ENCODE measurements at regions not wholly inside any gene's neighbourhood (a gene's known extent, or its start where the extent isn't known, plus 50 kb on each side); places are given as distances from the start of the nearest gene placed in this dataset.

DNA sequence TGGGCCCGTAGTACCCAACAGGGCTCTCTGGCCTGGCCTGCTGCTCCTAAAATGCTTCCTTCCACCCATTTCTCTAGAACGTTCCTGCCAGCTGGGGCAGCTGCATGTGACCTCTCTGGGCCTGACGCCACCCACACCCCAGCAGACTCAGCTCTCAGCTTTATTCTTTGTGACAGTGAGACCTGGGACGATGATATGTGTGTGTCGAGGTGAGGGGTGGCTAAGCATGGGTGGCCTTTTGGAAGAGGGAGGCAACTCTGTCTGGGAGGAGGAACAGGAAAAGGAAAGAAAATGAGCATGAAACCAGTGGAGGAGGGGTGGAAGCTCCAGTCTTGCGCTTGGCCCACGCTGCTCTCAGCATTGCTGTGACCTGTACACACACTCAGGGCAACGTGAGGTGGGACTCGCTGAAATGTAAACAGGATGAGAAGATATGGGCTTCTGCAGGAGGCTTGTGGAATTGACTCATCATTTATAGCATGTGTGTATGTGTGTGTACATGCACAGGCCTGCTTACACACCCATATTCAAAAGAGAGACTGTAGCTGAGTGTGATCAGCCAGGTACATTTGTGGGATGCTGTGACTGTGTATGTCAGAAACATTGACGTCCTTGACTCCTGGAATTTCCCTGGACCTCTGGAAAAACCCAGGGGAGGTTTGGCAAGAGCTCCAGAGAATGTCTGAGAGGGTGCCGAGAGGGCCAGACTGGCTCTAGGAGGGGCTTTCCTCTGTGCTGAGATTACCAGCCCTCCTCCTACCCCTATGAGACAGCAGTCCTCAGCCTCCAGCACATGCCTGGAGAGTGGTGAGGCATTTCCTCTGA lies 137.9 kb downstream of the PJA1 start:
- peak; percentile 78 for DNase-seq (ENCODE audit: low read depth)

DNA sequence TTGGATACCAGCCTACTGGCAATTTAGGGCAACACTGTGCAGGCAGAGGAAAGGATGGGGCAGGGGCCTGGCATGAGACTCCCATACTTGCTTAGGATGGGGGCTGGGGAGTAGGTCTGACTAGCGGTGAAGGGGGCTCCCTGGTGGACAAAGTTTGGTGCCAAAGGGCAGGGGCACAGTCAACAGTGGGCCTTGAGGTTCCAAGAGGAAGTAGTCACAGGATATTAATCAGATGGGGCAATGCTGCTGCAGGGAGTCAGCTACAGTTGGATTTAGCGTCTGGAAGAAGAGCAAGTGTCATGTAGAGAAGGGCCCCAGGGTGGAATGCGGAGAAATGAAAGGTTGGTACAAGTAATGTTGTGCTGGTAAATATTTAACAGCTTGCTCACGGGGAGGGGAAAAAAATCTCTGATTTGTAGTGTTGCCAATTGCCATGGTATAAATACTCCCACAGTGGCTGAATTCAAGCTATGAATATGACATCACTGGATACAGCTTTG lies 139.4 kb downstream of the PJA1 start:
- peak; percentile 81 for DNase-seq (ENCODE audit: low read depth)

DNA sequence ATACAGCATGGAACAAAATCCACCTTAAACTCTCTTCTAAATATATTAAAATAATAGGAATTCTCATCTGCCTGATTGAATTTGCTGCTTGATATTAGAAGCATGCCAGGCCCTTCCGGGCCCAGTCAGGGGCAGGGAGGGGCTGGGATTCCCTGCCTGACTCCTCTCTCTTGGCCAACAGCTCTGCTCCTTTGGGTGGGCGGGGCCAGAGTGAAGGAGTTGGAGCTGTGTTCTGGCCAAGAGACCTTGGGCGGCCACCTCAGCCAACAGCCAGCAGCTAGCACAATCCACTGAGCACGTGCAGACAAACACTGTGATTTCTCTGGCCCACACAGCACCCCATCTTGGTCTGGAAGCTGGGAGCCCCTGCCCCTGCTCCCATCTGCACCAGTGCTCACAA lies 140.3 kb downstream of the PJA1 start:
- DNase-seq (ENCODE audit: low read depth), result peak; percentile 35

DNA sequence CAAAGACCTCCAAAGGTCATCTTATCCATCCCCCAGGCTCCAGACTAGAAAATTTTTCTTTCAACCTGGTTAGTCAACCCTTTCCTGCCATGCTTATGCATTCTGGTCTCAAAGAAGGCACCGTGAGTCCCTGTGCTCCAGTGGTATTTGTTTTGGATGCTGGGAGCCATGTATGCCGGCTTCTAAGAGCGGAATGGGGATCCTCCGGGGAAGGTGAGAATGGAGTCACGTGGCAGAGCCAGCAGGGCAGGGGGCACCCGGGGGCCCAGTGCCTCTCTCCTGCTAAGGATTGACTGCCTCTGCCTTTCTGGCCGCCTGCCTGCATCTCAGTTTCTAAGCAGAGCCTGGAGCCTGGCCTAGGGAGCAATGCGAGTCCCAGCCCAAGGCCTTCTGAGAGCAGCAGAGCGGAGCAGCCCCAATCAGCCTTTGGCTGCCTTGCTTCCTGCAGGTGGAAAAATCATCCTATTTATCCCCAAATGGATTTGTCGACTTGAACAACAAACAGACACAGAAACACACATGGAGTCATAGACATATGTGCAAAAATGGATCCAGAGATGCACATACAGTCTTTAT lies 141.0 kb downstream of the PJA1 start:
- no peak for DNase-seq (ENCODE audit: low read depth)

DNA sequence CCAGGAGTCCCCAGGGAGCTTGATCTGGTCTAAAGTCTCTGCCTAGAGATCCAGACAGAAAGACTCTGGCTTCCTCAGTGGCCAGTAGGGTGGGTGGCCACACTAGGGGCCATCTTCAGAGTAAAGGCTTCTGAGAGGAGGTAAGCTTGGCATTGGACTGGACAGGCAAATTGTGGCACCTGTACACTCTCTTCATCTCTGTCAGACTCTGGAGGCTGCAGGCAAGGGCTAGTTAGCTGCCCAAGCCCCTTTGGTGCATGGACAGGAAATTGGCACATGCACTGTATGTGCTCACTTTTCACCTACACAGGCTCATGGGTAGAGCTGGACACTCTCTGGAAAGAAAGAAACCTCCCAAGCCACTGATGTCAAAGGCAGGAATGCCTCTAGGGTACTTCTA lies 142.8 kb downstream of the PJA1 start:
- no peak for DNase-seq (ENCODE audit: low read depth)

DNA sequence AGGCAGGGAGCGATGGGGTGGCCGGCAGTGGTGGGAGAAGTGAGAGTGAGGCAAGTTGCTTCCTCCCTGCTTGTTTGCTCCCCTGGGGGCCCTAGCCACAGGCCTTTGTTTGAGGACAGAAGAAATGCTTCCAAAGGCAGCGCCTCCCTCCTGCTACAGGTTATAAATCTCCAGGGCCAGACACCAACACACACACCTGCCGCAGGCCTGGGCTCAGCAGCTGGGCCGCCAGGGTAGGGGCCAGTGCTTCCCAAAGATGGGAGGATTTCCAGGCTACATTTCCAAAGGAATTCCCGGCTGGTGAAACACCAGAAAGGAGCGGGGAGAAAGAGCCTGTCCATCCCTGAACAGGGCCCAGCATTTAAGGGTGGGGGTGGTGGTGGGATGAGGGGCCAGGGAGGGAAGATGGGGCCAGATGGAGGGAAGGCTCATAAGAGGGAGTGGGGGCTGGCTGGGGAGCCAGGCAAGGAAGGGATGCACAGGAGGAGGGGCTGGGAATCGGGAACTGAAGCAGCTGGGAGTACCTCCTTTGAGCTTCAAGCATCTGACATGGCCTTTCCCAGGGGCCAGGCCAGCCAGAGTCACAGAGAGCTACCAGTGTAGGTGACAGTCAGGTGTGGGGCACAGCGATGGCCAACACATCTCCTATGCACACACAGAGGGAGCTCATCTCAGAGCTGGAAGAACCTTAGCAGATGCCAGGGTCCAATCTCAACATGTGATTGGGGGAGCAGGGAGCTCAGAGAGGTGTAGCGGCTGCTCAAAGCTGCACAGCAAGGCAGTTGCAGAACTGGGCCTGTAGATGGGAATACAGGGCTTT lies 143.9 kb downstream of the PJA1 start:
- DNase-seq (ENCODE audit: low read depth), result no peak

DNA sequence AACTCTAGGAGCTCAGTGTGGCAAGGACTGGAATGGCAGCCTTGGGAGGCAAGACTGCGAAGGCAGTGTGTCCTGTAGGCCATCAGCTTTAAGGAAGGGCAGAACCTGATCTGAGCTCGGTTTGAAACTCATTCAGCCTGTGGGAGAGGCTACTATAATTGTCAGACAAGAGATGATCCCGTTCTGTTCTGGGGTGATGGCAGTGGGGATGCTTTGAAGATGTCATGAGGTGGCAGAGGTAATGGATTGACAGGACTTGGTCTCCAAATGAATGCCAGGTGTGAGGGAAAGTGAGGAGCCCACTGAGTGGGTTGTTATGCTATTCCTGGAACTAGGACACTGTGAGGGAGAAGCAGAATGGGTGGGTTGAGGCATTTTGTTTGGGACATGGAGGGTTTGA lies 144.9 kb downstream of the PJA1 start:
- no peak for DNase-seq (ENCODE audit: low read depth)

DNA sequence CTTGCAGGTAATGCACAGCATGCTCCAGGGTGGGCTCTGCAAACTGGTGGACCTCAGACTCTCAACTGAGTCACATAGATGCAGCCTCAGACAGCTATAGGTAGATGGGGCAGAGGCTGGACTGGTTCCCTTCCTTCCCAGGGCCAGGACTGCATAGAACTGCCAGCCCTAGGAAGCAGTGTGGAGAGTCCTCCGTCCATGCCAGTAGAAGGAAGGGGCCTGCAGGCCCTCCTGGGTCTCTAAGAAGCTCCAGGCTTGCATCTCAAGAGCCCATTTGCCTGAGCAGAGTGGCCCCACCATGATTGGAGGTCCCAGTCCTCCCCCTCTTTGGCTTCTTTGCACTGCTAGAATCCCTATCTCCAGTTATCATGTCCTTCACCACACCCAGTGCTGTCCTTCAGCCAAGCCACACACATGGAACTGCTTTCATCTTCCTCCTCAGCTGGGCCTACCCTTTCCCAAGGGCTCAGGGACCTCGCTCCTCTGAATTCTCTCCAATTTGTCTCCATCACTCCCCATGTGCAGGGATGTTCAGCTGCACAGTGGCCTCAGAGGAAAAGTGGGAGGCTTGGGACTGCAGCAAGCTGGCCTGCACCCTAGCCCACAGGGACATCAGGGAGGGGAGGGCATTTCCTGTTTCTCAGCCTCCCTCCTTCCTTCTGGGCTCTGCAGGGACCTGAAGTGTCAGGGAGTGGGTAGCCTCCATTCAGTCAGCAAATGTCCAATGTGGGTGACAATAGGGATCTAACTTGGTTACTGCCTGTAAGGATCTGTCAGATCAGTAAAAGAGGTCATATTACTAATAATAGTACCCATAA lies 146.0 kb downstream of the PJA1 start:
- no peak for DNase-seq (ENCODE audit: low read depth)

DNA sequence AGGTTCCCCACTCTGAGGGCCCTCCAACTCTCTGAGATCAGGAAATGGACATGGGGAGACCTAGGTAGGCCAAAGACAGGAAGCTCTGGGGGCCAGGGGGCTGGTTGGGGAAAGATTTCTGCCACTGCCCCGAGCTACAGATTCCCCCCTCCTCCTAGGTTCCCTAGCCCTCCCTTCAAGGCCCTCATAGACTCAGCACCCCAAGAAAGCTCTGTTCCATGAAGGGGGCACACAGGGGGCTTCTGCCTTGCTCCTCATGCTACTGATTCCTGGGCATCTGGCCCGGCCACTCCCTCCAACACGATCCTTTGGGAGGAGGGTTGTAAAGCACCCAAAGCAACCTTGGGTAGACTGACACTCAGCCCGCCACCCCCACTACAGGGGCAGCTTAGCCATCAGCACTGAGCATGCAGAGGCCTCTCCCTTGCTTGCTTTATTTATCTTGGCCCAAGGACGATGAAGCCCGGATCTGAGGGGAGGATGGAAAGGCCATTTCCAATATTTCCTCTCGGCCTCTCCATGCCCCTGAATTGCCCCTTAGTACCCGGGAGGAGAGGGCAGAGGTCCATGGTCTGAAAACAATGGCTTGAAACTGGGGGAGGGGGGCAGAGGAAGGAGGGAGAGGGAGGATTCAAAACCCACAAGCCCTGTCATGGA lies 146.7 kb downstream of the PJA1 start:
- DNase-seq (ENCODE audit: low read depth), result no peak

DNA sequence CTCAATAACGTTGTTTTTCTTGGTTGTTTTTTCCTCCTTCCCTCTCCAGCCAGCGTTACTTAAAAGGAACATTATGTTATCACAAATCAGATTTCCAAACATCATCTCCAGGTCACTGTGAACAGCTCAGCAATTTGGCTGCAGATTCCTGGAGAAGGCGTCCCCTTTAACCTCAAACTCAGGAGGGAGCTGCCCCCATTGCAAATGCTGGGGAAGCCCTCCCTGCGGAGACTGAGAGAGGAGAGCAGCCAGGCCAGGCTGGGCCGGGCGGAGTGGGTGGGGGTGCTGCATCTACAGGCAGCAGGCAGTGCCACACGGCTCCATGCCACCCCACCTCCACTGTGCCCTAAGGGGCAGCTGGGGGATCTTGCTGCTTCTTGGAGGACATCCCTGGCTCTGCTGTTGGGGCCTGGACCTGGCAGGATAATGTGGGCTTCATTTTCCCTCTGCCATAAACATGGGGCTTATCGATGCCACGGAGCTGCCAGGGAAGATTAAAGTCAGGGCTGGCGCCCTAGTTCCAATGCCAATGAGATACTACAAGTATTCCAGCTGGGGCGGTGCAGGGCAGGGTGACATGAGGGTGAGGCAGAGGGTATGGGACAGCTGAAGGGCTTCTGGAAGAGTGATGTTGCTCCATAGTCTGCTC lies 148.8 kb downstream of the PJA1 start:
- no peak for DNase-seq (ENCODE audit: low read depth)

DNA sequence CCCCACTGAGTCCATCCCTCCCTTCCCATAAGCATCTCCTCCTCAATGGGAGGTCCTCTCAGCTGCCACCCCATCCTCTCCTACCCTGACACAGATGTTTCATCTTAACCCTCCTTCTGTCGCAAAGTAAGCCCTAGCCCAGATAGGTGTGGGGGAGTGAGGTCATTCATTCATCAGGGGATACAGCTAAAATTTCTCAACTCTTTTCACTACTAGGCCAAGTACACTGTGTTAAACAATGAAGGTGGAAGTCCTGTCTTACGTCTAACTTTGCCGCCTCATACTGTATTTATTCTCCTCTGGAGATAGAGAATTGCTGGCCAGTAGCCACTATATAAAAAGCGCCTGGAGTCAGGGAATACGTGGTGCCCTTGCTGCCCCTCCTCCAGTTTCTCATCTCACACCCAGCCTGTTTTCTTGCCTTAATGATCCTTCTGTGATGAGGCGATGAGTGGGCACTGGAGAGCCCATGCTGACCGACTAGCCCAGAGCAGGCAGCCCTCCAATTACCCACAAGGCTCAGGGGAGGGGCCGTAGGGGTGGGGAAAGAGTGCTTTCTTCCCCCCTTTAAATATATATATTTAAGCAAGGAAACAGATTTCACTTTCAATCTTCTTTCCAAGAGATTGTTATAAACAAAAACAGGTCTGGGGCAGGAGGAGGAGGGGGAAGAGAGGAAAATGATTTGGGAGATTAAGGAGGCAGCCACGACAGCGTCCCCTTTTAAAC lies 149.5 kb downstream of the PJA1 start:
- no peak for DNase-seq (ENCODE audit: low read depth)

DNA sequence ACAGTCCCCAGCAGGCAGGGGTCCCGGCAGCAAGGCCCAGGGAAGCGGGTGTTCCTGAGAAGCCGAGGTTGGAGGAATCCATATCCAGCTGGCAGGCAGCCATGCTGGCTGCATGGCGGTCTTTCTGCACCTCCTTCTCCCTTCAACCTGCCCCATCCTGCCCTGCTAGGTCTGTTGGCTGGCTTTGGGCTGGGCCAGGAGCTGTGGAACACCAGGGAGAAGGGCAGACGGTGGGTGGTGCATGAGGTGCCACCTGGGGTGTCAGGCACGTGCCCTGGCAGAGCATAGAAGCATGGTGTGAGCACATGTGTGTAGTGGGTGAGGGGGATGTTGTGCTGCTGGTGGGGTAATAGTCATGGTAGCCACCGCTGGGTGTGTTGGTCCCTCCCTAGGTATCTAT lies 150.1 kb downstream of the PJA1 start:
- no peak for DNase-seq (ENCODE audit: low read depth)

DNA sequence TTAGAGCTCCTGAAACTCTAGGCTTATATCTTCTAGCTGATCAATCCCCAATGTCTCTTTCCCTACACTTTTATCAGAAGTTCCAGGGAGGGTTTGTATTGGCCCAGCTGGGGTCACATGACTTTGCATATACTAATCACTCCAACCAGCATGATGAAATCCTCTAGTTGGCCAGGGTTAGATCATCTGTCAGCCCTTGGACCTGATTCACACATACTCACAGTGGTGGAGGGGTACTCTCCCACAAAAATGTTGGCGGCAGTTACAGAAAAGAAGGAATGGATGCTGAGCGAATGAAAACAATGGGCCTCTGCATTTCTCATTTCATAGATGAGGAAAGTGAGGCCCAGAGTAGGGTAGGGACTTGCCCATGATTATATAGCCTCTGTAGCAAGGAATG lies 151.1 kb downstream of the PJA1 start:
- DNase-seq (ENCODE audit: low read depth), result no peak

DNA sequence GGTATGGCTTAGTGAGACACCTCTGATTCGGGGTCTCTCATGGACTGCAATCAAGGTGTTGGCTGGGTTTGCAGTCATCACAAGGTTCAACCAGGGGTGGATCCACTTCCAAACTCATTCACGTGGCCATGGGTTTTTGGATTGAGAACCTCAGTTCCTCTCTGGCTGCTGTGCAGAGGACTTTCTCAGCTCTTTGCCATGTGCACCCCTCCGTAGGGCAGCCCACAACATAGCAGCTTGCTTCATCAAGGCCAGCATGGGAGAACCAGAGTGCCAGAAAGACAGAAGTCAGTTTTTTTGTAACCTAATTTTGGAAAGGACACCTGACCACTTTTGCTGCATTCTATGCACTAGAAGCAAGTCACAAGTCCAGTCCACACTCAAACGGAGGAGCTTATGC lies 154.9 kb downstream of the PJA1 start:
- no peak for DNase-seq (ENCODE audit: low read depth)

DNA sequence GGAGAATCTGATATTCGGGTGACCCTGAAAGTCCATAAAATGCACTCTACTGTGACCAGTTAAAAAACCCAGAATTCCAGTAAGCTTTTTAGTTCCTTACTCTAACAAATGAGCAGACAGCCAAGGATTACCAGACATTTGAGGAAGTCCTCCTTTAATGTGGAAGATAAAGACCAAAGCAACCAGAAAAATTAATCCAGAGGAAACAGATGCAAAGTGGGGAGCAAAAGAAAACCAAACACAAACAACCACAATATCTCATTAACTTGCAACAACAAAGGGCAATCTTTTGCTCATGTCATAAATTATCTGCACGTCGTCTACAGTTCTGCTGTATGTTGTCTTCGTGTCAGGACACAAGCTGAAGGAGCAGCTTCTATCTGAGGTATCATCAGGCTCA lies 164.4 kb downstream of the PJA1 start:
- no peak for DNase-seq (ENCODE audit: low read depth)

DNA sequence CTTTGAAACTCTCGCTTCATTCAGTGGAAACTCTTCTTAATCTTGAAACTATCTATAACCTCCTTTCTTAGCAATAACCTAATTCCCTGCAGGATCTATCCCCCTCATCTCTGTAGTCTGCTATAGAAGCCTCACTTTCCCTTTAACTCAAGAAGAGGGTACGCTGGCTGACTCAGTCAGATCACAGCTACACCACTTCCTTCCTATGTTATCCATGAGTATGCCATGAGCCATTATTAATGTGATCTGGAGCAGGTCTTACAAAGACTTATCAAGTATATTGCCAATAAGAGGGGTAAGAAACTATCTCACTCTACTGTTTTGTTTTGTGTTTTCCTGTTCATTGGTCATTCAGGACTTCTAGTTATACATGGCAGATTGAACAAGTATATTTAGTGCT lies 165.3 kb downstream of the PJA1 start:
- no peak for DNase-seq (ENCODE audit: low read depth)

DNA sequence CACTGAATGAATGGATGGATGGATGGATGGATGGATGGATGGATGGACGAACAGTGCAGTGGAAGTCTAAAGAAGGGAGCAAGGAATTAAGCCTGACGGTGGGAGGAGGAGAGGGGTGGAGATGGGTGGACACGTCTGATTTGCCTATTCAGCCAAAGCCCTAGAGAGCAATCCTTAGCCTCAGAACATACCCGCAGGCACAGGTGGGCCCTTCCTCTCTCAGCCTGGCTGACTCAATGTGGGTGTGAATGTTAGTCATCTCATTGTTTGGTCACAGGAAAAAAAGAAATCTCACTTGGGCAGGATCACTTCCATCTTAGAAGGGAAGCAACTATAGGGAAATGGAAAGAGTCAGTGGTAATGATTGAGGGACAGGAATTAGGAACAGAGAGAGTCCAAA lies 165.9 kb downstream of the PJA1 start:
- peak; percentile 92 for DNase-seq (ENCODE audit: low read depth)

DNA sequence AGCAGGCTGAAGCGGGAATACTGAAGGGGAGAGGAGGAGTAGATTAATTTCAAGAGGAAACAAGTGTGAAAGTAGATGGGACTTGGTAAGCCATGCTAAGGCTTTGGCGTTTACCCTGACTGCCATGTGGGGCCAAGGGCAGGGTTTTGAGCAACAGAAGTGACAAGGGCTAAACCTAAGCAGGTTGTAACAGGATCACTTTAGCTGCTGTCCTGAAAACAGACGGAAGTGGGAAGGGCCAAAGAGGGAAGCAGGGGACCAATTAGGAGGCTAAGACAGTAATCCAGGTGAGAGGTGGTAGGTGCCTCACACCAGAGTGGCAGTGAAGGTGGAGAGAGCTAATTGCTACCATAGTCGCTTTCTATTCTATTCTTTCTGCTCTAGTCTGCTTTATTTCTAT lies 166.5 kb downstream of the PJA1 start:
- no peak for DNase-seq (ENCODE audit: low read depth)

DNA sequence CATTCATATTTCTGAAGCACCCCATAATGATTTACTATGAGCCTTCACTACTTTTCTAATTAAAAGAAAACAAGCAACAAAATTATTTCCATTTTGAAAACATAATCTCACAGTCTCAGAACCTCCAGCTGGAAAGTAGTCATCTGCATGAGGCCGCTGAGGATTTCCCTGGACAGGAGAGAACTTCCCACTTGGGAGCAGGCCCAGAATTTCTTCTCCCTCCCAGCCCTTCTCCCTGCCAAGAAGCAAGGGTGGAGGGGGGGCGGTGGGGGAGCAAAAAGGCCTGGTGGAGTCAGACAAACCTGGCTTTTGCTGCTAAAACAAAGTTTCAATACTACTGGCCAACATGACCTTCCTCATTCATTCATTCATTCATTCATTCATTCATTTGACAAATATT lies 167.3 kb downstream of the PJA1 start:
- DNase-seq (ENCODE audit: low read depth), result peak; percentile 67

DNA sequence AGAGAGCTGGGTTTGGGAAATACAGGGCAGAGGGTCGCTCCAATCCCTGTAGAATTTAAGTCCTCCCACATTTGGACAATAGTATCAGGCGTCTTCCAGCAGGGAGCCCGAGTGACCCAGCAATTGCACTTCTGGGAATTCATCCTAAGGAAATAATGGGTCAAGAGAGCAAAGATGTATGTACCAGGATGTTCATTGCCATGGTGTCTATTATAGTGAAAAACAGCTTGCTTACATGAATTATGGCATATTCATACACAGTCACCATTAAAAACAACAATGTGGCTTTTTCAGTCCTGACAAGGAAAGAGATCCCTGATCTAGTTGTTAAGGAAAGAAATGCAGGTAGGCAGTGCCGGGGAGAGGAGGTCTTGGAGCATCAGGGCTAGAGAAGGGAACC lies 167.7 kb downstream of the PJA1 start:
- no peak for DNase-seq (ENCODE audit: low read depth)
